Epithelial cell of proximal tubule (primary cell): ENCODE measurements at regions not wholly inside any gene's neighbourhood (a gene's known extent, or its start where the extent isn't known, plus 50 kb on each side); places are given as distances from the start of the nearest gene placed in this dataset.
"Not testable (repeated sequence)": the region's sequence is repeated elsewhere in the genome, so short reads cannot be mapped to it uniquely, and the experiment has no call there.

Experiments used
- DNase-seq: peaks from one replicate; pipeline ENCODE4 v3.0.0-alpha.2; 2011; ENCODE audit warnings: low read depth
- H3K4me3 ChIP-seq: 2 replicates; pipeline ENCODE4 v1.5.1; 2011; ENCODE audit warnings: low read depth, mild to moderate bottlenecking, low read length
- CTCF ChIP-seq: conservative IDR thresholded peaks from 2 replicates; pipeline ENCODE4 v1.5.1; 2012; ENCODE audit warnings: low read depth, mild to moderate bottlenecking, low read length

GRCh38 chr17:63293323-63294075 is 152.6 kb downstream of the CYB561 start:
- no peak overlapping the region for H3K4me3 ChIP-seq
- no peak for TF ChIP-seq CTCF
- no peak for DNase-seq

- H3K4me3 ChIP-seq: no peak overlapping the region
- DNase-seq: no peak
- TF ChIP-seq CTCF: no peak
These were observed 151.3 kb downstream of the CYB561 start for GRCh38 chr17:63294776-63295175.

- no peak overlapping the region for H3K4me3 ChIP-seq
- no peak for DNase-seq
- no peak for TF ChIP-seq CTCF
These were observed 150.8 kb downstream of the CYB561 start for GRCh38 chr17:63295288-63295687.

GRCh38 chr17:63295839-63296590 is 150.1 kb downstream of the CYB561 start:
- H3K4me3 ChIP-seq: no peak overlapping the region

GRCh38 chr17:63298916-63299315 is 147.2 kb downstream of the CYB561 start:
- H3K4me3 ChIP-seq, DNase-seq: not testable (repeated sequence)

More at GRCh38 chr17:63295839-63296590, 150.1 kb downstream of the CYB561 start:
- no peak for DNase-seq
- no peak for TF ChIP-seq CTCF

- DNase-seq: no peak
- no peak overlapping the region for H3K4me3 ChIP-seq
- TF ChIP-seq CTCF: no peak
These were observed 141.3 kb downstream of the CYB561 start for GRCh38 chr17:63304704-63305261.

GRCh38 chr17:63305857-63306256 is 140.2 kb downstream of the CYB561 start:
- no peak overlapping the region for H3K4me3 ChIP-seq
- no peak for TF ChIP-seq CTCF
- no peak for DNase-seq
